ENCODE measurements at regions not wholly inside any gene's neighbourhood (a gene's known extent, or its start where the extent isn't known, plus 50 kb on each side); places are given as distances from the start of the nearest gene placed in this dataset.

GRCh38 chr20:60509407-60509806, 551.2 kb downstream of the CDH26 start:
- Mint-ChIP-seq H3K27ac (no peak overlapping the region), H3K4me3 (no peak overlapping the region), H3K9me3 (no peaks in the 10 kb centered on the region), H3K4me1 (no peaks in the 10 kb centered on the region), H3K27me3 (peaks cover 7% of the 10 kb centered on the region), H3K36me3 (no peaks in the 10 kb centered on the region)

GRCh38 chr20:60510356-60510755, 552.1 kb downstream of the CDH26 start:
- peaks cover 7% of the 10 kb centered on the region for H3K27me3 Mint-ChIP-seq
- no peaks in the 10 kb centered on the region for H3K36me3 Mint-ChIP-seq
- H3K4me3 Mint-ChIP-seq: no peak overlapping the region
- no peak overlapping the region for H3K27ac Mint-ChIP-seq
- H3K4me1 Mint-ChIP-seq: no peaks in the 10 kb centered on the region
- no peaks in the 10 kb centered on the region for H3K9me3 Mint-ChIP-seq

GRCh38 chr20:60512443-60512842, 554.2 kb downstream of the CDH26 start:
- H3K27ac Mint-ChIP-seq: no peak overlapping the region
- peaks cover 7% of the 10 kb centered on the region for H3K27me3 Mint-ChIP-seq
- no peaks in the 10 kb centered on the region for H3K9me3 Mint-ChIP-seq
- no peaks in the 10 kb centered on the region for H3K36me3 Mint-ChIP-seq
- no peaks in the 10 kb centered on the region for H3K4me1 Mint-ChIP-seq
- H3K4me3 Mint-ChIP-seq: no peak overlapping the region

GRCh38 chr20:60513141-60513540, 554.9 kb downstream of the CDH26 start:
- Mint-ChIP-seq H3K4me3 (no peak overlapping the region), H3K4me1 (no peaks in the 10 kb centered on the region), H3K27me3 (peaks cover 9% of the 10 kb centered on the region), H3K27ac (no peak overlapping the region), H3K36me3 (no peaks in the 10 kb centered on the region), H3K9me3 (no peaks in the 10 kb centered on the region)

GRCh38 chr20:60516442-60516841, 558.2 kb downstream of the CDH26 start:
- Mint-ChIP-seq H3K9me3 (no peaks in the 10 kb centered on the region), H3K4me3 (no peak overlapping the region), H3K36me3 (no peaks in the 10 kb centered on the region), H3K27me3 (peaks cover 9% of the 10 kb centered on the region), H3K27ac (no peak overlapping the region), H3K4me1 (no peaks in the 10 kb centered on the region)

- Mint-ChIP-seq H3K4me1 (no peaks in the 10 kb centered on the region), H3K27me3 (peaks cover 5% of the 10 kb centered on the region), H3K4me3 (no peak overlapping the region), H3K27ac (no peak overlapping the region), H3K36me3 (no peaks in the 10 kb centered on the region), H3K9me3 (no peaks in the 10 kb centered on the region)
Observed at GRCh38 chr20:60518022-60518421, 559.8 kb downstream of the CDH26 start.

- no peaks in the 10 kb centered on the region for H3K36me3 Mint-ChIP-seq
- no peak overlapping the region for H3K27ac Mint-ChIP-seq
- H3K9me3 Mint-ChIP-seq: no peaks in the 10 kb centered on the region
- peaks cover 2% of the 10 kb centered on the region for H3K27me3 Mint-ChIP-seq
- H3K4me3 Mint-ChIP-seq: no peak overlapping the region
- no peaks in the 10 kb centered on the region for H3K4me1 Mint-ChIP-seq
Observed at GRCh38 chr20:60525397-60525796, 567.2 kb downstream of the CDH26 start.

GRCh38 chr20:60527656-60528055, 569.4 kb downstream of the CDH26 start:
- no peak overlapping the region for H3K4me3 Mint-ChIP-seq
- no peaks in the 10 kb centered on the region for H3K36me3 Mint-ChIP-seq
- H3K4me1 Mint-ChIP-seq: no peaks in the 10 kb centered on the region
- no peaks in the 10 kb centered on the region for H3K9me3 Mint-ChIP-seq
- no peak overlapping the region for H3K27ac Mint-ChIP-seq
- H3K27me3 Mint-ChIP-seq: peaks cover 2% of the 10 kb centered on the region

- H3K9me3 Mint-ChIP-seq: no peaks in the 10 kb centered on the region
- no peak overlapping the region for H3K27ac Mint-ChIP-seq
- no peaks in the 10 kb centered on the region for H3K36me3 Mint-ChIP-seq
- H3K27me3 Mint-ChIP-seq: peaks cover 2% of the 10 kb centered on the region
- no peaks in the 10 kb centered on the region for H3K4me1 Mint-ChIP-seq
- no peak overlapping the region for H3K4me3 Mint-ChIP-seq
Observed at GRCh38 chr20:60528141-60528540, 569.9 kb downstream of the CDH26 start.

GRCh38 chr20:60529149-60529548, 570.9 kb downstream of the CDH26 start:
- Mint-ChIP-seq H3K27me3 (no peaks in the 10 kb centered on the region), H3K4me3 (no peak overlapping the region), H3K9me3 (no peaks in the 10 kb centered on the region), H3K4me1 (no peaks in the 10 kb centered on the region), H3K27ac (no peak overlapping the region), H3K36me3 (no peaks in the 10 kb centered on the region)

- Mint-ChIP-seq H3K27me3 (peaks cover 9% of the 10 kb centered on the region), H3K4me3 (no peak overlapping the region), H3K27ac (no peak overlapping the region), H3K36me3 (no peaks in the 10 kb centered on the region), H3K9me3 (peaks cover 5% of the 10 kb centered on the region), H3K4me1 (no peaks in the 10 kb centered on the region)
Observed at GRCh38 chr20:60535211-60535610, 577.0 kb downstream of the CDH26 start.

GRCh38 chr20:60540591-60540990, 582.4 kb downstream of the CDH26 start:
- no peaks in the 10 kb centered on the region for H3K36me3 Mint-ChIP-seq

GRCh38 chr20:60541991-60542390, 583.8 kb downstream of the CDH26 start:
- Mint-ChIP-seq H3K4me1 (no peaks in the 10 kb centered on the region), H3K4me3 (no peak overlapping the region), H3K36me3 (no peaks in the 10 kb centered on the region), H3K27ac (no peak overlapping the region), H3K9me3 (no peaks in the 10 kb centered on the region), H3K27me3 (no peaks in the 10 kb centered on the region)

More at GRCh38 chr20:60540591-60540990, 582.4 kb downstream of the CDH26 start:
- Mint-ChIP-seq H3K4me1 (no peaks in the 10 kb centered on the region), H3K4me3 (no peak overlapping the region), H3K27me3 (peaks cover 3% of the 10 kb centered on the region), H3K27ac (no peak overlapping the region), H3K9me3 (no peaks in the 10 kb centered on the region)

- H3K9me3 Mint-ChIP-seq: no peaks in the 10 kb centered on the region
- H3K27ac Mint-ChIP-seq: no peak overlapping the region
- no peak overlapping the region for H3K4me3 Mint-ChIP-seq
- no peaks in the 10 kb centered on the region for H3K4me1 Mint-ChIP-seq
- no peaks in the 10 kb centered on the region for H3K36me3 Mint-ChIP-seq
- H3K27me3 Mint-ChIP-seq: peaks cover 4% of the 10 kb centered on the region
Observed at GRCh38 chr20:60543598-60543997, 585.4 kb downstream of the CDH26 start.

GRCh38 chr20:60553095-60553494, 594.9 kb downstream of the CDH26 start:
- no peaks in the 10 kb centered on the region for H3K9me3 Mint-ChIP-seq
- peaks cover 2% of the 10 kb centered on the region for H3K27me3 Mint-ChIP-seq

GRCh38 chr20:60558486-60558885, 600.3 kb downstream of the CDH26 start:
- no peak overlapping the region for H3K4me3 Mint-ChIP-seq
- H3K36me3 Mint-ChIP-seq: no peaks in the 10 kb centered on the region
- H3K9me3 Mint-ChIP-seq: no peaks in the 10 kb centered on the region
- H3K27me3 Mint-ChIP-seq: peaks cover 6% of the 10 kb centered on the region
- H3K4me1 Mint-ChIP-seq: no peaks in the 10 kb centered on the region
- no peak overlapping the region for H3K27ac Mint-ChIP-seq

More at GRCh38 chr20:60553095-60553494, 594.9 kb downstream of the CDH26 start:
- H3K36me3 Mint-ChIP-seq: no peaks in the 10 kb centered on the region
- no peak overlapping the region for H3K27ac Mint-ChIP-seq
- H3K4me1 Mint-ChIP-seq: no peaks in the 10 kb centered on the region
- no peak overlapping the region for H3K4me3 Mint-ChIP-seq

GRCh38 chr20:60559462-60559861, 601.2 kb downstream of the CDH26 start:
- Mint-ChIP-seq H3K27me3 (peaks cover 6% of the 10 kb centered on the region), H3K4me1 (no peaks in the 10 kb centered on the region), H3K9me3 (no peaks in the 10 kb centered on the region), H3K4me3 (no peak overlapping the region), H3K36me3 (no peaks in the 10 kb centered on the region), H3K27ac (no peak overlapping the region)
